HUES64 (cell line): ENCODE measurements at regions not wholly inside any gene's neighbourhood (a gene's known extent, or its start where the extent isn't known, plus 50 kb on each side); places are given as distances from the start of the nearest gene placed in this dataset.

ENCODE experiments used
- H3K27ac ChIP-seq: 2 replicates; pipeline ENCODE4 v1.7.0; 2013; ENCODE audit warnings: low read depth, low read length, inconsistent platforms
- H3K27me3 ChIP-seq: 2 replicates; pipeline ENCODE4 v1.6.1; 2013; ENCODE audit warnings: mild to moderate bottlenecking, low read length; ENCODE audit not compliant: insufficient read depth
- H3K36me3 ChIP-seq: 2 replicates; pipeline ENCODE4 v1.6.1; 2013; ENCODE audit warnings: mild to moderate bottlenecking, low read length; ENCODE audit not compliant: insufficient read depth
- H3K4me1 ChIP-seq: 2 replicates; pipeline ENCODE4 v1.6.1; 2013; ENCODE audit warnings: mild to moderate bottlenecking, low read length, moderate library complexity; ENCODE audit not compliant: insufficient read depth
- H3K4me3 ChIP-seq: 2 replicates; pipeline ENCODE4 v1.5.1; 2013; ENCODE audit warnings: mild to moderate bottlenecking, low read length, moderate library complexity
- H3K9ac ChIP-seq: 2 replicates; pipeline ENCODE4 v1.6.1; 2013; ENCODE audit warnings: mild to moderate bottlenecking, low read depth, low read length
- H3K9me3 ChIP-seq: 2 replicates; pipeline ENCODE4 v1.6.1; 2013; ENCODE audit warnings: low read depth, low read length; ENCODE audit not compliant: insufficient read depth
- WGBS: fragments of 150-250, 120-280 bp; methylation state at CpG from one replicate; pipeline ENCODE4 v1.1.7; 2013; ENCODE audit warnings: missing lambda C conversion rate; 5-methylcytosine and 5-hydroxymethylcytosine counted together

DNA sequence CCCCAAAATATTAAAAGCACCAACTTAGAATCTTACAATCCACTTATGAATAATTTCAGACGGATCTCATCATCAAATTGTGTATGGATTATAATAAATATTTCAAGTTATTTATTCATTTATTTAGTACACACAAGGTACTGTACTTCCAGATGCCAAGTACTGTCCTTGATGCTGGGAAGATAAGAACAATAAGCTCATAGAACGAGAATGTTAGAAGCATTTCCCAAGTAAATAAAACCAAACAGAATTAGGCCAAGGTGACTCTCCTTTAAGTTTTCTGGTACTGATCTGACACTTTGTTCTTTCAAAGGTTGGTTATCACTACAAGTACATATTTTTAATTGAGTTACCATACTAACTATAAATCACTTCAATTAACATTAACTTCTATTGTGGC lies 416.1 kb upstream of the ETAA1 start:
- Histone ChIP-seq H3K9ac (no peak overlapping the region), H3K4me1 (no peaks in the 10 kb centered on the region), H3K27ac (no peak overlapping the region), H3K4me3 (no peak overlapping the region), H3K9me3 (no peaks in the 10 kb centered on the region), H3K27me3 (no peaks in the 10 kb centered on the region), H3K36me3 (no peaks in the 10 kb centered on the region)
- 93% methylated on average over 1 of the region's 2 CpGs for WGBS

DNA sequence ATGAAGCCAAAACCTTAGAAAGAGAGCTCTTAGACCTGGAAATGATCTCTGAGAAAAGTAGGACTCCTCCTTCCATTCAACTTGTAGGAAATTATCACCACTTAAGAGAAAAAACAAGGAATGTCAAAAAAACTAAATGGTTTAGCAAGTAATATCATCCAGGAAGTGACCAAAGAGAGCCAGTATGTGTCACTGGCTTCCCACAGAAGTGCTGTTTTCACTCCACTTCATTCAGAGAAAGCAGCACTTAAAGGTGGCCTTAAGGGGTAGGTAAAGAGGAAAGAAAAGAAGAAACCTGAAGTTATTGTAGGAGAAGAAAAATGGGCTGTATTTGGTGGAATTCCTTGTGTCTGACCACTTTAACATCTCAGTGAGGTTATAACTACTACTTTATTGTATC lies 414.4 kb upstream of the ETAA1 start:
- Histone ChIP-seq H3K9ac (no peak overlapping the region), H3K36me3 (no peaks in the 10 kb centered on the region), H3K27me3 (no peaks in the 10 kb centered on the region), H3K9me3 (no peaks in the 10 kb centered on the region), H3K27ac (no peak overlapping the region), H3K4me3 (no peak overlapping the region), H3K4me1 (no peaks in the 10 kb centered on the region)

DNA sequence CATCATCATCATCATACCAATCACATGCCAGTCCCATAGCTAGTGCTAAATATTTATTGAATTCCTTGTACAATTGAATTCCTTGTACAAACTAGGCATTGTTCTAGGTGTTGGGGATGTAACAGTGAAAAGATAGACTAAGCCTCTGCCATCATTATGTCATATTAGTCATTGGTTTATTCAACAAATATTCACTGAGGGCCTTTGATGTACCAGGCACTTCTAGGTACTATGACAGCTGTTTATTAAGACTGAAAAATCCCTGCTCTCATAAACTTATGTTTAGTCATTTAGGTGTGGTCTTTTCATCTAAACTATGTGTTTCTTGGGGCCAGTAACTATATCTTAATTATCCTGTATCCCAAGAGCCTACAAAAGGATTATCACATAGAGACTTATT lies 412.3 kb upstream of the ETAA1 start:
- H3K27me3 ChIP-seq: no peaks in the 10 kb centered on the region
- H3K27ac ChIP-seq: no peak overlapping the region
- H3K4me3 ChIP-seq: no peak overlapping the region
- H3K9ac ChIP-seq: no peak overlapping the region
- no peaks in the 10 kb centered on the region for H3K36me3 ChIP-seq
- H3K4me1 ChIP-seq: no peaks in the 10 kb centered on the region
- H3K9me3 ChIP-seq: no peaks in the 10 kb centered on the region

DNA sequence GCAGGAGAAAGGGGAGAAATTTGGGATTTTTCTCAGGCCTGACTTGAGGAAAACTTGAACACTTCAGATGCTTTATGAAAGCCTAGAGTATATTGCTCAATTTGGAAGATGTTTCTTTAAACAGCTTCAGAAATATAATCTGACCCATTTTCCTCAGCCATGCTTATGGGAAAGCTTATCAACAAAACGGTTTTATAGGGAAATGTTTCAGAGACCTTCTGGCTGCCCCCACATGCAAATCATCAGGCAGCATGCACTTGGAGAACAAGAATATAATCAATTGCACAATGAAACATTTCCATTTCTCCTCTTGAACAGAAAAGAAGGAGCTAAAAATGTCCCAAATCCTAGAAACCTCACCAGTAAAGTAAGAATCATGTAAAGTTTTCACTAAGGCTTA lies 411.2 kb upstream of the ETAA1 start:
- H3K9me3 ChIP-seq: no peaks in the 10 kb centered on the region
- H3K4me3 ChIP-seq: no peak overlapping the region
- H3K4me1 ChIP-seq: no peaks in the 10 kb centered on the region
- H3K9ac ChIP-seq: no peak overlapping the region
- H3K36me3 ChIP-seq: no peaks in the 10 kb centered on the region
- 89% methylated on average over 1 of the region's 1 CpG for WGBS
- no peaks in the 10 kb centered on the region for H3K27me3 ChIP-seq
- no peak overlapping the region for H3K27ac ChIP-seq

DNA sequence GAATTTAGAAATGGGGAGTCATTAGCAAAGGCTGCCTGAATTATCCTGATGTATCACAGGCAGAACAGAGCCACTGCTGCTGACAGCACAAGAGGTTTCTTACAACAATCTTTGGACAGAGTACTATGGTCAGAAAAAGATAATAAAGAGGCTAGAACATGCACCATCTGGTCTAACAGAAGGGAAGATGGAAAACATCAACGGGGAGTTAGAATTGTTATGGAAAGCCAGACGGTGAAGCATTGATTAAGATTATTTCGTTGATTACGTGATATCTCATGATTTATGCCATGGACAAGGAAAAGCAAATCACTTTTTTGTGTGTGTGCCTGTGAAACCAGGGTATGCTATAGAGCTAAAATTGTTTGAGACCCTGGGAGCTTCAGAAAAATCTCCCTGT lies 409.4 kb upstream of the ETAA1 start:
- H3K27ac ChIP-seq: no peak overlapping the region
- 92% methylated on average over 4 of the region's 4 CpGs for WGBS
- no peak overlapping the region for H3K9ac ChIP-seq
- H3K9me3 ChIP-seq: no peaks in the 10 kb centered on the region
- H3K4me1 ChIP-seq: no peaks in the 10 kb centered on the region
- no peaks in the 10 kb centered on the region for H3K27me3 ChIP-seq
- no peak overlapping the region for H3K4me3 ChIP-seq
- no peaks in the 10 kb centered on the region for H3K36me3 ChIP-seq

DNA sequence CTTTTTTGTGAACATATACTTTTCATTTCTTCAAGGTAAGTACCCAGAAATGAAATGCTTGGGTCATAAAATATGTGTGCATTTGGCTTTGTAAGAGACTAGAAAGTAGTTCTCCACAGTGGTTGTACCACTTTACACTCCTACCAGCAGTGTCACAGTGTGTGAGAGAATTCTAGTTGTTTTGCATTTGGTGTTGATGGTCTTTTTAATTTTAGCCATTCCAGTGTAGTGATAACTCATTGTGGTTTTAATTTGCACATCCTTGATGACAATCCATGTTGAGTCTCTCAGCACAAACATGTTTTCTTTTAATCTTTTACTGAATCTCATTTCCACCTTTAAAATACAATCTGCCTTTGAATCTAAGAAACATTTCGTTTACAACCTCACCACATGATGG lies 402.5 kb upstream of the ETAA1 start:
- no peaks in the 10 kb centered on the region for H3K4me1 ChIP-seq
- no peak overlapping the region for H3K9ac ChIP-seq
- H3K9me3 ChIP-seq: no peaks in the 10 kb centered on the region
- no peak overlapping the region for H3K4me3 ChIP-seq
- no peaks in the 10 kb centered on the region for H3K27me3 ChIP-seq
- 81% methylated on average over 1 of the region's 1 CpG for WGBS
- no peaks in the 10 kb centered on the region for H3K36me3 ChIP-seq
- no peak overlapping the region for H3K27ac ChIP-seq

DNA sequence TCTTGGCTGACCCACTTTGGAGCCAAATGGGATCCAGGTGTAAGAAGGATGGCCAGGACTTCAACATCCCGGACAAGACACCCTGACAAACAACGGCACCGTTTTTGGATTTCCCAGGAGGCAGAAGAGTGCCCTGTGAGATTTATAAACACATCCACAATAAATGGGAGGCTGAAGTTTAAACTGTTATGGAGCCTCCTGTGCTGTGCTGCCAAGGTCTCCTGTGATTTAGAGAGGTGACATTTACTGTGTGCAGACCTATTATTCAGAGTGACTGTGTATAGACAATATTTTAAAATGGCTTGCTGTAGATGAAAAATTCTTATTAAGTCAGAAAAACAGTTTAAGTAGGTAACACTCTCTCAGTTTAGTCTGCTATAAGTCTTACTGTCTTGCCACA lies 401.5 kb upstream of the ETAA1 start:
- H3K9me3 ChIP-seq: no peaks in the 10 kb centered on the region
- 100% methylated on average over 3 of the region's 3 CpGs for WGBS

DNA sequence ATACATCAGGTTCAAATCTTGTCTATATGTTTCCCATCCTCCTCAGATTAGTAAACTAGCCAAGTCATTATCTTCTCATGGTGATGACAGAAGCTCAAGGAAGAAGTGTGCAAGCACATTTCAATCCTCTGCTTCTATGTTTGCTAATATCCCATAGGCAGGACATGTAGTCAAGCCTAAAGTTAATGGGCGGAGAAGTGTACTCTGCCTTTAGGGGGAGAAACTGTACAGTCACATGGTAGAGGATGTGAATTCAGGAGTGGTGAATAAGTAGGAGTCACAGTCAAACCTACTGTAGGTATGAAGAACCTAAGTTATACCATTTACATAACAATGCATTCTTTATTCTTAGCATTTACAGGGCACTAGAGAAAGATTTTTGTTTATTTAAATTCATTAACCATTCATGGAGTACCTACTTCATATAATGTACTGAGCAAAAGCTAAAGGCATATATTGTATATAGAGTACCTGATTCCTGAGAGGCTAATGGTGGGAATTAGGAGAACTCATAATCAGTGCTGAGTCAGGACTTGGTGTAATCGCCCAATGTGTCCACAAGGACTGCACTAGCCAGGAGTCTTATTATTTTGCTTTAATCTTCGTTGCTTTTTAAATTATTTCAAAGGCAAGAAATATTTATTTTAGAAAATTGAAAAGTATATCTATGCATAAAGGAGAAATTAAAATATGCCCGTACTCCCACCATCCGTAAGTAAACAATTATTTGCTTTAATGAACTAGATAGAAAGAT lies 394.3 kb upstream of the ETAA1 start:
- Histone ChIP-seq H3K27ac (no peak overlapping the region), H3K9ac (no peak overlapping the region), H3K27me3 (no peaks in the 10 kb centered on the region), H3K36me3 (no peaks in the 10 kb centered on the region), H3K9me3 (no peaks in the 10 kb centered on the region), H3K4me1 (no peaks in the 10 kb centered on the region; the same call in 1 of the 2 replicates), H3K4me3 (no peak overlapping the region)
- 96% methylated on average over 4 of the region's 5 CpGs for WGBS

More for the DNA sequence above, 401.5 kb upstream of the ETAA1 start:
- Histone ChIP-seq H3K4me3 (no peak overlapping the region), H3K9ac (no peak overlapping the region), H3K36me3 (no peaks in the 10 kb centered on the region), H3K27me3 (no peaks in the 10 kb centered on the region), H3K27ac (no peak overlapping the region), H3K4me1 (no peaks in the 10 kb centered on the region)

DNA sequence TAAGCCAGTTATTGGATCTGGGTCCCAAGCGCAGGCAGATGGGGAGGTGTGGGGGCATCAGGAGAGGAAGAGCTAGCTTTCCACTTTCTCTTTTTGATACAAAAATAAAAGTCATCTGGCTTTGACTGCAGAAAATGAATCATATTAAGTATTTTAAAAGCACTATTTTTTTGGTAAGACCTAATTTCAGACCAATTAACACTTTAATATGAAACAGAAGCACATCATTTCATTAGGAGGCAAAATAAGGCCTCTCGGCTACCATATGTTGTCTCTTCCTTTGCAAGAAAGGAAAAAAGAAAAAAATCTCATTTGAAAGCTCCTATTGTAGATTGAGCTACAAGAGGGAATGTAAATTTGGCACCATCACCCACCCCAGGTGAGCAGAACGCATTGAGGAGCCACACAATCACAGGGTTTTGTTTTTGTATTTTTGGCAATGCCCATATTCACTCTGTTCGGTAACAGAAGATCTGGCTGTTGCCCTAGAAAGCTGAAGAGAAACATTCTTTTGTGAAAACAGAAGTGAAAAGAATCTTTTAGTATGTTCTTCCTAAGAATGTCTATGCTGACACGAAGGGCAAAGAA lies 390.7 kb upstream of the ETAA1 start:
- Histone ChIP-seq H3K27ac (no peak overlapping the region), H3K4me1 (no peaks in the 10 kb centered on the region; the same call in 1 of the 2 replicates), H3K27me3 (no peaks in the 10 kb centered on the region), H3K36me3 (no peaks in the 10 kb centered on the region), H3K9me3 (no peaks in the 10 kb centered on the region), H3K9ac (no peak overlapping the region), H3K4me3 (no peak overlapping the region)
- WGBS: 82% methylated on average over 3 of the region's 5 CpGs

DNA sequence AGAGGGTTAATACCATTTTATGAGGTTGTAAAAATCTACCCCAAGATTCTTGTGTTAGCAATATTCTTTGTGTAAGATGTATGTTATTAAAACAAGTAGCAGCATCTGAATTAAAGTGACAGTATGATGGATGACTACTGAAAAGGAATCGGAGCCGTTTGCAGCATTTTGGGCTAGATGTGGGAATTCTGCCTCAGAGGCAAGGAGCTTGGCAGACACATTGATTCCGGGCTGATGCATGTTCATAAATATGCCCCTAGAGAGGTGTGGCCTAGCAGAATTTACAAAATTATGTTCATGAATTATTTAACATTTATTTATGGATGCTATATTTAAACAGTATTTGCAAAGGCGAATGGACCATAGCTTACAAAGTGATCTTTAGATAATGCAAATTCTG lies 389.0 kb upstream of the ETAA1 start:
- no peak overlapping the region for H3K27ac ChIP-seq
- H3K36me3 ChIP-seq: no peaks in the 10 kb centered on the region
- H3K9me3 ChIP-seq: no peaks in the 10 kb centered on the region
- H3K4me1 ChIP-seq: no peaks in the 10 kb centered on the region; the same call in 1 of the 2 replicates
- no peak overlapping the region for H3K4me3 ChIP-seq
- no peak overlapping the region for H3K9ac ChIP-seq
- 89% methylated on average over 4 of the region's 4 CpGs for WGBS
- H3K27me3 ChIP-seq: no peaks in the 10 kb centered on the region

DNA sequence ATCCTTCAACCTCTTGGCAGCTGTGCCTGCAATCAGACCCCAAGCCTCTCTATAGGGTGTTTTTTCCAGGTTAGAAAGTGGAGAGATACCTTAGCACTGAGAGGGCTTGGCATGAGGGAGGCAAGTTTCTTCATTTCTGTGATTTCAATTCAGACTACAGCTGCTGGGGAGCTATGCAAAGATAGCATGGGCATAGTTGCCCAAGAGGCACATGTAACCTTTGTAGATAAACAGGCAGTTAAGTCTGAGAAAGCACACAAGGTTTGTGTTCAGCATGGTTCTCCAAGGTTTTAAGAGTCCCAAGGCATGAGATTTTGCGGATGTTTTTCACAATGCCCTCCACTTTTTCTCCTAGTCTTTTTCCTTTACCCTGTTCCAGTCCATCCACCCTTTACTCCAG lies 385.0 kb upstream of the ETAA1 start:
- H3K27ac ChIP-seq: no peak overlapping the region
- no peak overlapping the region for H3K4me3 ChIP-seq
- WGBS: 95% methylated on average over 1 of the region's 1 CpG
- no peaks in the 10 kb centered on the region for H3K36me3 ChIP-seq
- H3K27me3 ChIP-seq: no peaks in the 10 kb centered on the region
- H3K9ac ChIP-seq: no peak overlapping the region
- no peaks in the 10 kb centered on the region for H3K9me3 ChIP-seq
- no peaks in the 10 kb centered on the region for H3K4me1 ChIP-seq

DNA sequence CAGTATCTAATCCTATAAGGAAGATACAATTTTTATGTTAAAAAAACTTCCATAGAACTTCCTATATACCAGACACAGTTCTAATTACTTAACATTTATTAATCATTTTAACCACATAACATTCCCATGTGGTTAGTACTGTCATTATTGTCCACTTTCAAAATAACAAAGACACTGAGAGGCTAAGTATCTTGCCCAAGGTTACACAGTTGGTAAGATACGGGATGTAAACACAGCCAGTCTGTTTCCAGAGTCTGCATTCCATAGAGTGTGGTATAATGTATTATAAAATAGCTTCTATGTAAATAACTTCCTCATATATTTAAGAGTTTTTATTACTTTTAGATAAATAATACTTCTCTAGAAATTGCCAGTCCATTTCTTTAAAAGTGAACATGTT lies 383.3 kb upstream of the ETAA1 start:
- Histone ChIP-seq H3K9me3 (no peaks in the 10 kb centered on the region), H3K36me3 (no peaks in the 10 kb centered on the region), H3K27me3 (no peaks in the 10 kb centered on the region), H3K4me1 (no peaks in the 10 kb centered on the region), H3K9ac (no peak overlapping the region), H3K27ac (no peak overlapping the region), H3K4me3 (no peak overlapping the region)
- WGBS: 100% methylated on average over 1 of the region's 1 CpG
